Lower leg skin (tissue), 3 donors: ENCODE measurements at regions not wholly inside any gene's neighbourhood (a gene's known extent, or its start where the extent isn't known, plus 50 kb on each side); places are given as distances from the start of the nearest gene placed in this dataset.

ENCODE experiments used
- CTCF ChIP-seq, 3 donors: fragments of 450-650 bp; IDR thresholded peaks; one replicate each; pipeline ENCODE4 v1.5.1; 2016; ENCODE audit warnings: antibody characterized with exemption in 3 of 3, mild to moderate bottlenecking in 3 of 3, moderate library complexity in 2 of 3
- POLR2A ChIP-seq, 2 donors: fragments of 450-650 bp; IDR thresholded peaks; one replicate each; pipeline ENCODE4 v1.6.1; 2016 to 2017; ENCODE audit warnings: antibody characterized with exemption in 2 of 2, mild to moderate bottlenecking in 1 of 2, moderate library complexity in 1 of 2

GRCh38 chr6:12348530-12349511 lies 58.7 kb downstream of the EDN1 start:
- TF ChIP-seq CTCF (IDR thresholded peaks at IDR 0.05) = no peak
- no peak for TF ChIP-seq POLR2A (IDR thresholded peaks at IDR 0.05)
